GM23338 (cell line): ENCODE measurements at regions not wholly inside any gene's neighbourhood (a gene's known extent, or its start where the extent isn't known, plus 50 kb on each side); places are given as distances from the start of the nearest gene placed in this dataset.
A peak's percentile ranks its signal among the peaks of the same experiment; 100 is the strongest.

Experiments used
- ATAC-seq: fragments of 200-7000 bp; cut with Tn5 transposase; 3 replicates; pipeline ENCODE4 v1.9.1; 2020
- DNase-seq: peaks from one replicate; pipeline ENCODE4 v3.0.0-alpha.2; 2015; ENCODE audit warnings: low spot score
- H2AFZ ChIP-seq: fragments of 200-600 bp; sonication (generic); 2 replicates; pipeline ENCODE4 v1.8.0; 2016; ENCODE audit warnings: antibody characterized with exemption, mild to moderate bottlenecking, moderate library complexity
- H3F3A ChIP-seq: fragments of 200-600 bp; sonication (generic); replicated peaks from 2 replicates; pipeline ENCODE4 v1.8.0; 2017; ENCODE audit warnings: antibody characterized with exemption, mixed run types, low read depth
- H3K27ac ChIP-seq: fragments of 200-600 bp; sonication (generic); 2 replicates; pipeline ENCODE4 v1.6.1; 2016; ENCODE audit warnings: low read depth
- H3K27me3 ChIP-seq: fragments of 200-600 bp; sonication (generic); 2 replicates; pipeline ENCODE4 v1.8.0; 2016; ENCODE audit warnings: mild to moderate bottlenecking, mixed run types, moderate library complexity; ENCODE audit not compliant: insufficient read depth
- H3K36me3 ChIP-seq: fragments of 200-600 bp; sonication (generic); 2 replicates; pipeline ENCODE4 v1.8.0; 2016; ENCODE audit warnings: mild to moderate bottlenecking; ENCODE audit not compliant: insufficient read depth
- H3K4me1 ChIP-seq: fragments of 200-600 bp; sonication (generic); 2 replicates; pipeline ENCODE4 v1.8.0; 2016; ENCODE audit warnings: mild to moderate bottlenecking, moderate library complexity; ENCODE audit not compliant: insufficient read depth
- H3K4me2 ChIP-seq: fragments of 200-600 bp; sonication (generic); 2 replicates; pipeline ENCODE4 v1.7.1; 2017; ENCODE audit warnings: mixed run types
- H3K4me3 ChIP-seq: fragments of 200-600 bp; sonication (generic); 2 replicates; pipeline ENCODE4 v1.6.1; 2016; ENCODE audit warnings: mixed run types
- H3K79me2 ChIP-seq: fragments of 200-600 bp; sonication (generic); replicated peaks from 2 replicates; pipeline ENCODE4 v1.8.0; 2017; ENCODE audit warnings: mild to moderate bottlenecking; ENCODE audit not compliant: insufficient read depth
- H3K9me2 ChIP-seq: fragments of 200-600 bp; sonication (generic); 2 replicates; pipeline ENCODE4 v1.8.0; 2017; ENCODE audit not compliant: insufficient read depth
- H4K20me1 ChIP-seq: fragments of 200-600 bp; sonication (generic); replicated peaks from 2 replicates; pipeline ENCODE4 v1.8.0; 2017; ENCODE audit warnings: mild to moderate bottlenecking; ENCODE audit not compliant: insufficient read depth
- H3K27ac Mint-ChIP-seq: 2 replicates; pipeline ENCODE4 v1.8.0; 2020; ENCODE audit warnings: inconsistent platforms, mild to moderate bottlenecking, moderate library complexity, mixed read lengths
- H3K27me3 Mint-ChIP-seq: 3 replicates; pipeline ENCODE4 v1.8.0; 2022; ENCODE audit warnings: low read depth, mild to moderate bottlenecking, moderate library complexity, mixed read lengths, inconsistent platforms; ENCODE audit not compliant: insufficient read depth, poor library complexity
- H3K36me3 Mint-ChIP-seq: 3 replicates; pipeline ENCODE4 v1.8.0; 2021; ENCODE audit warnings: low read depth, mild to moderate bottlenecking, inconsistent platforms, moderate library complexity, mixed read lengths
- H3K4me1 Mint-ChIP-seq: 3 replicates; pipeline ENCODE4 v1.8.0; 2020; ENCODE audit warnings: mild to moderate bottlenecking, inconsistent platforms, mixed read lengths
- H3K4me3 Mint-ChIP-seq: 3 replicates; pipeline ENCODE4 v1.8.0; 2021; ENCODE audit warnings: moderate library complexity, mild to moderate bottlenecking, inconsistent platforms, mixed read lengths
- H3K9me3 Mint-ChIP-seq: 3 replicates; pipeline ENCODE4 v1.8.0; 2020; ENCODE audit warnings: moderate library complexity, mild to moderate bottlenecking, inconsistent platforms, mixed read lengths
- CREB1 ChIP-seq: fragments of 250-450 bp; sonication (Bioruptor Pico); IDR thresholded peaks from 2 replicates; pipeline ENCODE4 v1.5.0; 2020; ENCODE audit warnings: low read depth, mild to moderate bottlenecking, moderate library complexity
- CTCF ChIP-seq, 2 experiments: fragments of 200-600 bp in 1 of 2; sonication (generic) in 1 of 2; conservative IDR thresholded peaks; 2 replicates each; pipeline versions ENCODE4 v1.5.1 to v1.6.1; 2016 to 2017; ENCODE audit warnings: antibody characterized with exemption in 2 of 2, low read depth in 2 of 2, mild to moderate bottlenecking in 2 of 2, moderate library complexity in 1 of 2
- ETS1 ChIP-seq: IDR thresholded peaks from 2 replicates; pipeline ENCODE4 v1.6.1; 2016; ENCODE audit warnings: antibody characterized with exemption
- EZH2 ChIP-seq: fragments of 200-600 bp; sonication (generic); IDR thresholded peaks from one replicate; pipeline ENCODE4 v1.8.0; 2017; ENCODE audit warnings: antibody characterized with exemption, mild to moderate bottlenecking, low read depth; ENCODE audit not compliant: unreplicated experiment
- EZH2phosphoT487 ChIP-seq: fragments of 200-600 bp; sonication (generic); IDR thresholded peaks from one replicate; pipeline ENCODE4 v1.8.1; 2018; ENCODE audit warnings: antibody characterized with exemption; ENCODE audit not compliant: unreplicated experiment
- JUNB ChIP-seq: IDR thresholded peaks from one replicate; pipeline ENCODE4 v1.6.1; 2016; ENCODE audit warnings: antibody characterized with exemption; ENCODE audit not compliant: unreplicated experiment
- NANOG ChIP-seq: IDR thresholded peaks from 2 replicates; pipeline ENCODE4 v1.6.1; 2016; ENCODE audit warnings: antibody characterized with exemption, borderline replicate concordance
- REST ChIP-seq: IDR thresholded peaks from one replicate; pipeline ENCODE4 v1.6.1; 2018; ENCODE audit warnings: antibody characterized with exemption; ENCODE audit not compliant: unreplicated experiment
- ZNF114 ChIP-seq: fragments of 250-450 bp; sonication (Bioruptor Pico); IDR thresholded peaks from 2 replicates; pipeline ENCODE4 v1.5.0; 2020; ENCODE audit warnings: mild to moderate bottlenecking, moderate library complexity
- ZNF462 ChIP-seq: fragments of 250-450 bp; sonication (Bioruptor Pico); IDR thresholded peaks from 2 replicates; pipeline ENCODE4 v1.5.0; 2020; ENCODE audit warnings: mild to moderate bottlenecking, moderate library complexity

- H3K4me1 ChIP-seq = no peaks in the 10 kb centered on the region
- H3K27me3 ChIP-seq = no peaks in the 10 kb centered on the region
- H4K20me1 ChIP-seq = no peaks in the 10 kb centered on the region
- Mint-ChIP-seq H3K4me1 (no peaks in the 10 kb centered on the region), H3K27ac (no peak overlapping the region), H3K36me3 (peaks cover 3% of the 10 kb centered on the region; the same call in 2 of the 3 replicates), H3K27me3 (peaks cover 2% of the 10 kb centered on the region), H3K9me3 (peaks cover 12% of the 10 kb centered on the region; the same call in 2 of the 3 replicates), H3K4me3 (no peak overlapping the region)
- no peaks in the 10 kb centered on the region for H3K79me2 ChIP-seq
- no peak overlapping the region for H3K4me2 ChIP-seq
- no peak for TF ChIP-seq ZNF462 (CRISPR knock-in tag)
- no peak for TF ChIP-seq CTCF (conservative IDR thresholded peaks at IDR 0.05; ENCODE audit: low read depth in 2 of 2)
- no peak for TF ChIP-seq CREB1 (CRISPR knock-in tag)
- TF ChIP-seq REST = no peak
- no peak for TF ChIP-seq EZH2
- no peak for TF ChIP-seq JUNB
- no peak for TF ChIP-seq EZH2phosphoT487
- TF ChIP-seq NANOG = no peak
- TF ChIP-seq ETS1 = no peak
- no peak for TF ChIP-seq ZNF114 (CRISPR knock-in tag)
- DNase-seq = no peak
- no peaks in the 10 kb centered on the region for H3K9me2 ChIP-seq
- no peaks in the 10 kb centered on the region for H3K36me3 ChIP-seq
- peak overlapping the region; percentile 89; the same call in 1 of the 2 replicates for H2AFZ ChIP-seq
- no peak overlapping the region for H3K4me3 ChIP-seq
- H3K27ac ChIP-seq = no peak overlapping the region
- H3F3A ChIP-seq = no peaks in the 10 kb centered on the region
- ATAC-seq = no peak
Observed at GRCh38 chr2:35125278-35125677, 1230.3 kb upstream of the CRIM1 start.
